ENCODE measurements at regions not wholly inside any gene's neighbourhood (a gene's known extent, or its start where the extent isn't known, plus 50 kb on each side); places are given as distances from the start of the nearest gene placed in this dataset.

DNA sequence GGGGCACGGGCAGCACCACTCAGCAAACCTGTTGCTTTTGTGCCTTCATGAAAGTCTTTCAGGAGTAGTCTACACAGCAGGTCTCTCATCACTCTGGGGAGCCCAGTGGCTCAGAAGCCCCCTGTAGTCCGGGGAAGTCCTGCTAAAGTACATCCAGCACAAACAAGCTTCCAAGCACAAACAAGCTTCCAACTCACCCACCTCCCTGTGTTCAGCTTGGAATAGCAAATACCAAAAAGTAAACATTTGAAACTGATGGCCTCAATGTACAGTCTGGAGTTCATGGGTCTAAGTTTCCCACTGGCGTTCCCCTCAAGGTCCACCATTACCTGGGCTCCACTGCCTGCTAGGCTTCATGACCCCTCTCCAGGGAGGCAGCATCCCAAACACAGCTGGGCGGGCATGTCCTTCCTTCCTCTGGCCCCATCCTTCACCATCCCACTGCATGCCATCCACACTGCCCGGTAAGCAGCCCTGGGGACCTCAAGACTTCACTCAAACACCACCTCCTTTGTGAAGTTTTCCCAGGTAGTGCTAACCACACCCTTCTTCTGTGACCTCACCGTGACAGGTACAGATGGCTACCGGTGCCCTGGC lies 62.8 kb upstream of the SIAH1 start:
- no peak overlapping the region for H3K27ac ChIP-seq
- no peak for TF ChIP-seq CTCF (conservative IDR thresholded peaks at IDR 0.05)

DNA sequence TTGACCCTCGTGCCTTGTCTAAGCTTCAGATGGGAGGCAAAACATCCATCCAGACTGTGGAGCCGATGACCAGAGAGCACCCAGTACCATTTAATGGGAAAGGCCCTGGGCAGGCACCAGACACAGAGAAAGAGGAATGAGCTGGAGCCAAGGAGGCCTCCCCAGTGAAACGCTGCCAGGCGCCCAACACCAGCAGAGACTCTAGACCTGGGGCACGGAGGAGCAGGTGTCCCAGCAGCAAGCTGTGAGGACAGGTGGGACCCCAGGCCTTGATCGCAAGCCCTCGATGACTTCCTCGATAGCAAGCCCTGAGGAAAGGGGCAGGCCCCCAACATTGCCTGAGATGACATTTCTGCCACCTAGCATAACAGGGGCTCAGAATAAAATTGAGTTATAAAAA lies 62.2 kb upstream of the SIAH1 start:
- TF ChIP-seq CTCF (conservative IDR thresholded peaks at IDR 0.05), result no peak
- H3K27ac ChIP-seq, result no peak overlapping the region

GRCh38 chr16:48446534-48446920 lies 61.3 kb upstream of the SIAH1 start:
- no peak for TF ChIP-seq CTCF (conservative IDR thresholded peaks at IDR 0.05)
- no peak overlapping the region for H3K27ac ChIP-seq

- H3K27ac ChIP-seq, result no peak overlapping the region
- no peak for TF ChIP-seq CTCF (conservative IDR thresholded peaks at IDR 0.05)
These were observed 60.7 kb upstream of the SIAH1 start for GRCh38 chr16:48445782-48446533.

DNA sequence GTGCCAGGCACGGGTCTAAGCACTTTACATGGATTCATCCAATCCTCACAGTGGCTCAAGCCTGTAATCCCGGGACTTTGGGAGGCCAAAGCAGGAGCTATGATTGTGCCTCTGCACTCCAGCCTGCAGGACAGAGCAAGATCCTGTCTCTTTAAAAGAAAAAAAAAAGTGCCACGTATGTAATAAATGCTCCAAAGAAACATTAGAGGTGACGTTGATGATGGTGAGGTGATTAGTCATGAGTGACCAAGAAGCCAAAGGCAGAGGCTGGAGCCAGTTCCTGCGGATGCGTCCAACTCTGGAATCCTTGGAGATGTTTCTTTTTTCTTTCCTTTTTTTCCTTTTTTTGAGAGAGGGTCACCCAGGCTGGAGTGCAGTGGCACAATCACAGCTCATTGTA lies 59.4 kb upstream of the SIAH1 start:
- H3K27ac ChIP-seq, result no peak overlapping the region
- no peak for TF ChIP-seq CTCF (conservative IDR thresholded peaks at IDR 0.05)

DNA sequence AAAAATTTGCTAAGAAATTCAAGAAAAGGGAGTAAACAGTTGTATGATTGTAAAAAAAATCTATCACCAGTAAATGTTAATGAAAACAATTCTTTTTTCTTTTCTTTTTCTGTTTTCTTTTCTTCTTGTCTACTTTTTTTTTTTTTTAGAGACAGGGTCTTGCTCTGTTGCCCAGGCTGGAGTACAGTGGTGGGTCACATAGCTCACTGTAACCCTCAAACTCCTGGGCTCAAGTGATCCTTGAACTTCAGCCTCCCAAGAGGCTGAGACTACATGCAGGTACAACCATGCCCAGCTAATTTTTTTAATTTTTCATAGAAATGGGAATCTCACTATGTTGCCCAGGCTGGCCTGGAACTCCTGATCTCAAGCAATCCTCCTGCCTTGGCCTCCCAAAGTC lies 57.2 kb upstream of the SIAH1 start:
- no peak for TF ChIP-seq CTCF (conservative IDR thresholded peaks at IDR 0.05)
- peak overlapping the region; percentile 13; the same call in 1 of the 2 replicates for H3K27ac ChIP-seq

- no peak for TF ChIP-seq CTCF (conservative IDR thresholded peaks at IDR 0.05)
- peak overlapping the region; percentile 13; the same call in 1 of the 2 replicates for H3K27ac ChIP-seq
These were observed 56.7 kb upstream of the SIAH1 start for GRCh38 chr16:48441863-48442279.
